ENCODE measurements at regions not wholly inside any gene's neighbourhood (a gene's known extent, or its start where the extent isn't known, plus 50 kb on each side); places are given as distances from the start of the nearest gene placed in this dataset.
"Not testable (repeated sequence)": the region's sequence is repeated elsewhere in the genome, so short reads cannot be mapped to it uniquely, and the experiment has no call there.

- H3K9me3 ChIP-seq (ENCODE audit: control extremely low read depth in 1 of 5, control insufficient read depth in 4 of 5, insufficient read depth in 2 of 5, low read depth in 1 of 5, low read length in 4 of 5): no peaks in the 10 kb centered on the region
- peaks cover 0 to 7% (median 0%) of the 10 kb centered on the region in 5 experiments for H3K27me3 ChIP-seq (replicated peaks in 2 of 5; ENCODE audit: control insufficient read depth in 4 of 5, insufficient read depth in 5 of 5, low read length in 4 of 5)
- H3K4me1 ChIP-seq (ENCODE audit: control extremely low read depth in 1 of 4, control insufficient read depth in 4 of 4, insufficient read depth in 4 of 4, low read length in 3 of 4): peaks cover 0 to 10% (median 7%) of the 10 kb centered on the region in 4 experiments
- 99% methylated on average over 7 of the region's 8 CpGs for WGBS (ENCODE audit: insufficient coverage)
- H3K27ac ChIP-seq (ENCODE audit: insufficient read depth in 1 of 2, low read depth in 1 of 2, low read length in 2 of 2, poor library complexity in 1 of 2, severe bottlenecking in 2 of 2): no peak overlapping the region
- no peaks in the 10 kb centered on the region for H3K36me3 ChIP-seq (ENCODE audit: control insufficient read depth in 4 of 4, insufficient read depth in 4 of 4, low read length in 3 of 4)
- no peak overlapping the region for H3K4me3 ChIP-seq (ENCODE audit: control insufficient read depth in 1 of 7, extremely low read depth in 1 of 7, insufficient read depth in 4 of 7, low read depth in 2 of 7, low read length in 6 of 7)
- POLR2A ChIA-PET: no interaction called here
- DNase-seq: no peak
- CTCF ChIA-PET: no interaction called here
These were observed 62.6 kb upstream of the PAX8 start for GRCh38 chr2:113341191-113341869.

DNA sequence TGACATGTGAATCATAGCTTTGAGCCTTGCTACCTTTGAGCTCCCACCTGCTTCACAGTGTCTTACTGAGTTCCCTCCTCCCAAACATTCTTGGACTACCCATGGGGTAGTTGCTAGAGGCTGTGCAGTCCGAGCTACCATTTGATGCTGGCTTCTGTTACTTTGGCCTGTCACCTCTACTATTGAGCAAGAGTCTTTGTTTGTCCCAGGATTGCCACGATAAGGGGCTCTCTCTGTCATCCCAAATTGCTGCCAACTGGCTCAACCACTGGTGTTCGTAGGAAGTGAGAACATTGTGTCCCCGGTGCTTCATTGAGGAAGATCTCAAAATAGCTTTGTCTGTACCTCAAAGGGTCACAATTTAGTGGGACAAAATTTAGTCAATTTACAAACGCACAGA lies 59.1 kb upstream of the PAX8 start:
- H3K4me1 ChIP-seq (ENCODE audit: control extremely low read depth in 1 of 4, control insufficient read depth in 4 of 4, insufficient read depth in 4 of 4, low read length in 3 of 4): peaks cover 0 to 6% (median 5%) of the 10 kb centered on the region in 4 experiments
- POLR2A ChIA-PET: no interaction called here
- no peak for DNase-seq
- no peaks in the 10 kb centered on the region for H3K36me3 ChIP-seq (ENCODE audit: control insufficient read depth in 4 of 4, insufficient read depth in 4 of 4, low read length in 3 of 4)
- WGBS (ENCODE audit: insufficient coverage): 86% methylated on average over 5 of the region's 5 CpGs
- H3K27ac ChIP-seq (ENCODE audit: insufficient read depth in 1 of 2, low read depth in 1 of 2, low read length in 2 of 2, poor library complexity in 1 of 2, severe bottlenecking in 2 of 2): no peak overlapping the region
- no peaks in the 10 kb centered on the region for H3K9me3 ChIP-seq (ENCODE audit: control extremely low read depth in 1 of 5, control insufficient read depth in 4 of 5, insufficient read depth in 2 of 5, low read depth in 1 of 5, low read length in 4 of 5)
- H3K27me3 ChIP-seq (replicated peaks in 2 of 5; ENCODE audit: control insufficient read depth in 4 of 5, insufficient read depth in 5 of 5, low read length in 4 of 5): peaks cover 0 to 7% (median 2%) of the 10 kb centered on the region in 5 experiments
- no peak overlapping the region for H3K4me3 ChIP-seq (ENCODE audit: control insufficient read depth in 1 of 7, extremely low read depth in 1 of 7, insufficient read depth in 4 of 7, low read depth in 2 of 7, low read length in 6 of 7)
- CTCF ChIA-PET: interaction anchor here (2.2 kb wide), 1 partner anchor 10 kb away, joined by 5 read pairs; no protein-coding TSS in a partner anchor

- H3K27ac ChIP-seq (ENCODE audit: insufficient read depth in 1 of 2, low read depth in 1 of 2, low read length in 2 of 2, poor library complexity in 1 of 2, severe bottlenecking in 2 of 2); H3K36me3 ChIP-seq (ENCODE audit: control insufficient read depth in 4 of 4, insufficient read depth in 4 of 4, low read length in 3 of 4); H3K4me1 ChIP-seq (ENCODE audit: control extremely low read depth in 1 of 4, control insufficient read depth in 4 of 4, insufficient read depth in 4 of 4, low read length in 3 of 4); DNase-seq; CTCF ChIA-PET; H3K9me3 ChIP-seq (ENCODE audit: control extremely low read depth in 1 of 5, control insufficient read depth in 4 of 5, insufficient read depth in 2 of 5, low read depth in 1 of 5, low read length in 4 of 5); H3K27me3 ChIP-seq (replicated peaks in 2 of 5; ENCODE audit: control insufficient read depth in 4 of 5, insufficient read depth in 5 of 5, low read length in 4 of 5); H3K4me3 ChIP-seq (ENCODE audit: control insufficient read depth in 1 of 7, extremely low read depth in 1 of 7, insufficient read depth in 4 of 7, low read depth in 2 of 7, low read length in 6 of 7); POLR2A ChIA-PET: not testable (repeated sequence)
- WGBS (ENCODE audit: insufficient coverage): no CpG with 5 or more reads among the region's 3 CpGs
These were observed 57.3 kb upstream of the PAX8 start for GRCh38 chr2:113336040-113336439.

GRCh38 chr2:113334147-113334546 lies 55.4 kb upstream of the PAX8 start:
- H3K9me3 ChIP-seq (ENCODE audit: control extremely low read depth in 1 of 5, control insufficient read depth in 4 of 5, insufficient read depth in 2 of 5, low read depth in 1 of 5, low read length in 4 of 5): no peaks in the 10 kb centered on the region
- no peak for DNase-seq
- ChIA-PET CTCF (no interaction called here), POLR2A (no interaction called here)
- H3K4me3 ChIP-seq (ENCODE audit: control insufficient read depth in 1 of 7, extremely low read depth in 1 of 7, insufficient read depth in 4 of 7, low read depth in 2 of 7, low read length in 6 of 7): no peak overlapping the region
- WGBS (ENCODE audit: insufficient coverage): 93% methylated on average over 5 of the region's 5 CpGs
- no peaks in the 10 kb centered on the region for H3K4me1 ChIP-seq (ENCODE audit: control extremely low read depth in 1 of 4, control insufficient read depth in 4 of 4, insufficient read depth in 4 of 4, low read length in 3 of 4)
- H3K36me3 ChIP-seq (ENCODE audit: control insufficient read depth in 4 of 4, insufficient read depth in 4 of 4, low read length in 3 of 4): no peaks in the 10 kb centered on the region
- H3K27ac ChIP-seq (ENCODE audit: insufficient read depth in 1 of 2, low read depth in 1 of 2, low read length in 2 of 2, poor library complexity in 1 of 2, severe bottlenecking in 2 of 2): no peak overlapping the region
- H3K27me3 ChIP-seq (replicated peaks in 2 of 5; ENCODE audit: control insufficient read depth in 4 of 5, insufficient read depth in 5 of 5, low read length in 4 of 5): peaks cover 0 to 3% (median 0%) of the 10 kb centered on the region in 5 experiments

DNA sequence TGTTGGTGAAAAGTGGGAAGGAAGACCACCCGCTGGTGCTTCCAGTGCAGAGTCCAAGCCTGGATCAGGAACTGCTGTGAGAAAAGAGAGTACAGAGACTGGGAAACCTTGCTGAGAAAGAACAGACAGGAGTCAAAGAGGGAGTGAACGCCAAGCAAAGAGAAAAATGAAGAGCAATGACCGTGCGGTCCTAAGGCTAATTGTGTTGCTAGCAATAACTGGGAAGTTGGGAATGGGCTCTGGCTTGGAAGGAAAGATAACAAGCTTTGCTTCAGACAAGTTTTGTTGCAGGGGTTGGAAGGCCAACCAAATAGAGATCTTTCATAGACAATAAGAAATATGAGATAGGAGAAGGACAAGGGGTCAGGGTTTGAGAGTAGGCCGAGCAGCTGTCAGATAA lies 55.0 kb upstream of the PAX8 start:
- H3K4me1 ChIP-seq (ENCODE audit: control extremely low read depth in 1 of 4, control insufficient read depth in 4 of 4, insufficient read depth in 4 of 4, low read length in 3 of 4); H3K36me3 ChIP-seq (ENCODE audit: control insufficient read depth in 4 of 4, insufficient read depth in 4 of 4, low read length in 3 of 4); H3K27me3 ChIP-seq (replicated peaks in 2 of 5; ENCODE audit: control insufficient read depth in 4 of 5, insufficient read depth in 5 of 5, low read length in 4 of 5); CTCF ChIA-PET; H3K9me3 ChIP-seq (ENCODE audit: control extremely low read depth in 1 of 5, control insufficient read depth in 4 of 5, insufficient read depth in 2 of 5, low read depth in 1 of 5, low read length in 4 of 5); DNase-seq; H3K4me3 ChIP-seq (ENCODE audit: control insufficient read depth in 1 of 7, extremely low read depth in 1 of 7, insufficient read depth in 4 of 7, low read depth in 2 of 7, low read length in 6 of 7); POLR2A ChIA-PET; H3K27ac ChIP-seq (ENCODE audit: insufficient read depth in 1 of 2, low read depth in 1 of 2, low read length in 2 of 2, poor library complexity in 1 of 2, severe bottlenecking in 2 of 2): not testable (repeated sequence)
- 100% methylated on average over 5 of the region's 5 CpGs for WGBS (ENCODE audit: insufficient coverage)

- H3K9me3 ChIP-seq (ENCODE audit: control extremely low read depth in 1 of 5, control insufficient read depth in 4 of 5, insufficient read depth in 2 of 5, low read depth in 1 of 5, low read length in 4 of 5); H3K4me3 ChIP-seq (ENCODE audit: control insufficient read depth in 1 of 7, extremely low read depth in 1 of 7, insufficient read depth in 4 of 7, low read depth in 2 of 7, low read length in 6 of 7); H3K36me3 ChIP-seq (ENCODE audit: control insufficient read depth in 4 of 4, insufficient read depth in 4 of 4, low read length in 3 of 4); CTCF ChIA-PET; H3K4me1 ChIP-seq (ENCODE audit: control extremely low read depth in 1 of 4, control insufficient read depth in 4 of 4, insufficient read depth in 4 of 4, low read length in 3 of 4); H3K27ac ChIP-seq (ENCODE audit: insufficient read depth in 1 of 2, low read depth in 1 of 2, low read length in 2 of 2, poor library complexity in 1 of 2, severe bottlenecking in 2 of 2); H3K27me3 ChIP-seq (replicated peaks in 2 of 5; ENCODE audit: control insufficient read depth in 4 of 5, insufficient read depth in 5 of 5, low read length in 4 of 5); POLR2A ChIA-PET; DNase-seq: not testable (repeated sequence)
- WGBS (ENCODE audit: insufficient coverage): 95% methylated on average over 2 of the region's 5 CpGs
These were observed 51.5 kb upstream of the PAX8 start for GRCh38 chr2:113330060-113330767.

- H3K4me3 ChIP-seq (ENCODE audit: control insufficient read depth in 1 of 7, extremely low read depth in 1 of 7, insufficient read depth in 4 of 7, low read depth in 2 of 7, low read length in 6 of 7); H3K27ac ChIP-seq (ENCODE audit: insufficient read depth in 1 of 2, low read depth in 1 of 2, low read length in 2 of 2, poor library complexity in 1 of 2, severe bottlenecking in 2 of 2); POLR2A ChIA-PET; H3K27me3 ChIP-seq (replicated peaks in 2 of 5; ENCODE audit: control insufficient read depth in 4 of 5, insufficient read depth in 5 of 5, low read length in 4 of 5); H3K36me3 ChIP-seq (ENCODE audit: control insufficient read depth in 4 of 4, insufficient read depth in 4 of 4, low read length in 3 of 4); CTCF ChIA-PET; H3K9me3 ChIP-seq (ENCODE audit: control extremely low read depth in 1 of 5, control insufficient read depth in 4 of 5, insufficient read depth in 2 of 5, low read depth in 1 of 5, low read length in 4 of 5); DNase-seq: not testable (repeated sequence)
- H3K4me1 ChIP-seq (ENCODE audit: control extremely low read depth in 1 of 4, control insufficient read depth in 4 of 4, insufficient read depth in 4 of 4, low read length in 3 of 4): peaks cover 0 to 10% (median 5%) of the 10 kb centered on the region in 4 experiments
- WGBS (ENCODE audit: insufficient coverage): 100% methylated on average over 4 of the region's 9 CpGs
These were observed 50.3 kb upstream of the PAX8 start for GRCh38 chr2:113328973-113329372.

Data from common myeloid progenitor, CD34-positive (primary cell).